Caco-2 (cell line): ENCODE measurements at regions not wholly inside any gene's neighbourhood (a gene's known extent, or its start where the extent isn't known, plus 50 kb on each side); places are given as distances from the start of the nearest gene placed in this dataset.

ENCODE experiments used
- BruUV-seq: library from RNA; stranded (reverse); fragments of 400-500 nt; replicated peaks from 2 replicates; lab custom pipeline; 2021; lab: Mats Ljungman, UMichigan
- CTCF ChIA-PET: fragments of 300-600 bp; sonication (Branson Sonifier 250); formaldehyde crosslinking; loops from one replicate; lab custom pipeline; 2022; ENCODE audit warnings: antibody characterized with exemption; lab: Charles Lee
- POLR2A ChIA-PET: fragments of 300-600 bp; sonication (Branson Sonifier 250); formaldehyde crosslinking; loops from one replicate; lab custom pipeline; 2022; ENCODE audit warnings: antibody characterized with exemption; lab: Charles Lee
- DNase-seq, 2 experiments: peaks; one replicate each; pipeline versions ENCODE4 v3.0.0 to v3.0.0-alpha.2; 2020 to 2022
- H3K27me3 ChIP-seq: replicated peaks from 2 replicates; pipeline ENCODE4 v1.6.0; 2011; ENCODE audit warnings: low read length; ENCODE audit not compliant: control insufficient read depth, insufficient read depth
- H3K36me3 ChIP-seq: 2 replicates; pipeline ENCODE4 v1.5.1; 2011; ENCODE audit warnings: low read length; ENCODE audit not compliant: control insufficient read depth, insufficient read depth
- H3K4me1 ChIP-seq: fragments of 250-450 bp; sonication (Bioruptor Pico); 2 replicates; pipeline ENCODE4 v1.5.1; 2020; ENCODE audit warnings: mild to moderate bottlenecking
- H3K4me3 ChIP-seq: 2 replicates; pipeline ENCODE4 v1.5.1; 2011; ENCODE audit warnings: low read depth, mild to moderate bottlenecking, control low read depth, low read length
- H3K9me3 ChIP-seq: fragments of 250-450 bp; sonication (Bioruptor Pico); 2 replicates; pipeline ENCODE4 v1.5.1; 2020; ENCODE audit warnings: mild to moderate bottlenecking, moderate library complexity
- H3K27ac Mint-ChIP-seq: one replicate; pipeline ENCODE4 v1.8.0; 2022; ENCODE audit warnings: mixed read lengths; ENCODE audit not compliant: unreplicated experiment
- H3K27me3 Mint-ChIP-seq: one replicate; pipeline ENCODE4 v1.8.0; 2022; ENCODE audit warnings: mixed read lengths; ENCODE audit not compliant: insufficient read depth, unreplicated experiment
- H3K36me3 Mint-ChIP-seq: one replicate; pipeline ENCODE4 v1.8.0; 2022; ENCODE audit warnings: mild to moderate bottlenecking, mixed read lengths; ENCODE audit not compliant: insufficient read depth, unreplicated experiment
- H3K4me1 Mint-ChIP-seq: one replicate; pipeline ENCODE4 v1.8.0; 2022; ENCODE audit warnings: low read depth, mixed read lengths; ENCODE audit not compliant: unreplicated experiment
- H3K4me3 Mint-ChIP-seq: one replicate; pipeline ENCODE4 v1.8.0; 2022; ENCODE audit warnings: mild to moderate bottlenecking, moderate library complexity, mixed read lengths; ENCODE audit not compliant: unreplicated experiment
- H3K9me3 Mint-ChIP-seq: one replicate; pipeline ENCODE4 v1.8.0; 2022; ENCODE audit warnings: mixed read lengths; ENCODE audit not compliant: unreplicated experiment
- CTCF ChIP-seq, 2 experiments: fragments of 200-600 bp in 1 of 2; IDR thresholded peaks; 1 replicate in 1 of 2; 2 replicates in 1 of 2; pipeline versions ENCODE4 v1.5.1 to v1.8.0; 2011 to 2022; ENCODE audit warnings: antibody characterized with exemption in 1 of 2, control low read depth in 1 of 2, inconsistent platforms in 1 of 2, low read depth in 1 of 2, low read length in 1 of 2, mild to moderate bottlenecking in 1 of 2, moderate library complexity in 1 of 2; ENCODE audit not compliant: insufficient read depth in 1 of 2, severe bottlenecking in 1 of 2, unreplicated experiment in 1 of 2
- intact Hi-C: fragments of 100-400 bp; cut with micrococcal nuclease; formaldehyde crosslinking; loops from one replicate; pipeline ENCODE4 v1.10.0; 2022; ENCODE audit not compliant: unreplicated experiment

- no peak for DNase-seq
- Mint-ChIP-seq H3K36me3 (no peaks in the 10 kb centered on the region), H3K27me3 (peaks cover 11% of the 10 kb centered on the region), H3K4me3 (no peak overlapping the region), H3K27ac (no peak overlapping the region), H3K9me3 (no peaks in the 10 kb centered on the region), H3K4me1 (no peaks in the 10 kb centered on the region)
- no peaks in the 10 kb centered on the region for H3K4me1 ChIP-seq
- no peaks in the 10 kb centered on the region for H3K36me3 ChIP-seq
- intact Hi-C loops = no loop called here
- ChIA-PET CTCF (interaction anchor here (0.6 kb wide), 1 partner anchor 128 kb away, joined by 6 read pairs; no protein-coding TSS in a partner anchor), POLR2A (interaction anchor here (0.7 kb wide), 1 partner anchor 140 kb away, joined by 4 read pairs; no protein-coding TSS in a partner anchor)
- no TSS peak for BruUV-seq
- no peak for TF ChIP-seq CTCF (IDR thresholded peaks at IDR 0.05; ENCODE audit: insufficient read depth in 1 of 2, low read depth in 1 of 2, low read length in 1 of 2, severe bottlenecking in 1 of 2, unreplicated experiment in 1 of 2)
- no peak overlapping the region for H3K4me3 ChIP-seq
- H3K27me3 ChIP-seq = no peaks in the 10 kb centered on the region; the same call in 1 of the 2 replicates
- H3K9me3 ChIP-seq = no peaks in the 10 kb centered on the region
Observed at GRCh38 chr2:12177455-12178288, 431.2 kb downstream of the LPIN1 start.

- Mint-ChIP-seq H3K9me3 (no peaks in the 10 kb centered on the region), H3K36me3 (no peaks in the 10 kb centered on the region), H3K4me3 (no peak overlapping the region), H3K27me3 (peaks cover 14% of the 10 kb centered on the region), H3K4me1 (no peaks in the 10 kb centered on the region), H3K27ac (no peak overlapping the region)
- POLR2A ChIA-PET = no interaction called here
- H3K4me3 ChIP-seq = no peak overlapping the region
- H3K27me3 ChIP-seq = no peaks in the 10 kb centered on the region; the same call in 1 of the 2 replicates
- no peaks in the 10 kb centered on the region for H3K4me1 ChIP-seq
- no peak for DNase-seq
- H3K9me3 ChIP-seq = no peaks in the 10 kb centered on the region
- no peaks in the 10 kb centered on the region for H3K36me3 ChIP-seq
- no TSS peak for BruUV-seq
- CTCF ChIA-PET = no interaction called here
- no peak for TF ChIP-seq CTCF (IDR thresholded peaks at IDR 0.05; ENCODE audit: insufficient read depth in 1 of 2, low read depth in 1 of 2, low read length in 1 of 2, severe bottlenecking in 1 of 2, unreplicated experiment in 1 of 2)
- intact Hi-C loops = no loop called here
Observed at GRCh38 chr2:12178289-12179080, 432.1 kb downstream of the LPIN1 start.

GRCh38 chr2:12180031-12180430, 433.6 kb downstream of the LPIN1 start:
- H3K36me3 Mint-ChIP-seq = no peaks in the 10 kb centered on the region
- ChIA-PET CTCF (no interaction called here), POLR2A (no interaction called here)
- DNase-seq = no peak
- Histone ChIP-seq H3K36me3 (no peaks in the 10 kb centered on the region), H3K9me3 (no peaks in the 10 kb centered on the region), H3K4me1 (no peaks in the 10 kb centered on the region), H3K4me3 (no peak overlapping the region), H3K27me3 (no peaks in the 10 kb centered on the region; the same call in 1 of the 2 replicates)
- peaks cover 16% of the 10 kb centered on the region for H3K27me3 Mint-ChIP-seq
- TF ChIP-seq CTCF (IDR thresholded peaks at IDR 0.05; ENCODE audit: insufficient read depth in 1 of 2, low read depth in 1 of 2, low read length in 1 of 2, severe bottlenecking in 1 of 2, unreplicated experiment in 1 of 2) = no peak
- no peak overlapping the region for H3K27ac Mint-ChIP-seq
- intact Hi-C loops = no loop called here
- no peaks in the 10 kb centered on the region for H3K9me3 Mint-ChIP-seq
- H3K4me1 Mint-ChIP-seq = no peaks in the 10 kb centered on the region
- no peak overlapping the region for H3K4me3 Mint-ChIP-seq
- no TSS peak for BruUV-seq
